ENCODE measurements at regions not wholly inside any gene's neighbourhood (a gene's known extent, or its start where the extent isn't known, plus 50 kb on each side); places are given as distances from the start of the nearest gene placed in this dataset.

DNA sequence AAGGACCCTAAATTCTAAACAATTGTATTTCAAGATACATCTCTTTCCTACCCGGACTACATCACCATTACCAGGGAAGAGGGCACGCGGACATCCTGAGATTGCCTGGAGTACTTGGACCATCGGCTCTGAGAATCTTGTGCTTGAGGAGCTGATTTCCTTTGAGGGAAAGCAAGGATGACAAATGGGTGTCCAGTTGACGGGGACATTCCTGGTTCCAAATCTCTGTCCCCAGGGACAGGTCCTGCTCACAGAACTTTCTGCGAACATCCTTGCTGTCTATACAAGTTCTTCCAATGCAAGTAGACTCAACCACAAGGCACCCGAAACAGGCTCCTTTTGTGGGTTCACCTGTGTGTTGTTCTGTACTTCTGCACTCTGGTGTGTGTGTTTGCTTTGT is 289.5 kb upstream of the MYT1L start:
- TF ChIP-seq, protein P1, sequence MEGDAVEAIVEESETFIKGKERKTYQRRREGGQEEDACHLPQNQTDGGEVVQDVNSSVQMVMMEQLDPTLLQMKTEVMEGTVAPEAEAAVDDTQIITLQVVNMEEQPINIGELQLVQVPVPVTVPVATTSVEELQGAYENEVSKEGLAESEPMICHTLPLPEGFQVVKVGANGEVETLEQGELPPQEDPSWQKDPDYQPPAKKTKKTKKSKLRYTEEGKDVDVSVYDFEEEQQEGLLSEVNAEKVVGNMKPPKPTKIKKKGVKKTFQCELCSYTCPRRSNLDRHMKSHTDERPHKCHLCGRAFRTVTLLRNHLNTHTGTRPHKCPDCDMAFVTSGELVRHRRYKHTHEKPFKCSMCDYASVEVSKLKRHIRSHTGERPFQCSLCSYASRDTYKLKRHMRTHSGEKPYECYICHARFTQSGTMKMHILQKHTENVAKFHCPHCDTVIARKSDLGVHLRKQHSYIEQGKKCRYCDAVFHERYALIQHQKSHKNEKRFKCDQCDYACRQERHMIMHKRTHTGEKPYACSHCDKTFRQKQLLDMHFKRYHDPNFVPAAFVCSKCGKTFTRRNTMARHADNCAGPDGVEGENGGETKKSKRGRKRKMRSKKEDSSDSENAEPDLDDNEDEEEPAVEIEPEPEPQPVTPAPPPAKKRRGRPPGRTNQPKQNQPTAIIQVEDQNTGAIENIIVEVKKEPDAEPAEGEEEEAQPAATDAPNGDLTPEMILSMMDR (IDR thresholded peaks at IDR 0.05), result no peak
- TF ChIP-seq POLR2A (IDR thresholded peaks at IDR 0.05) (no peak), EP300 (IDR thresholded peaks at IDR 0.05; ENCODE audit: low read depth) (no peak), POLR2AphosphoS5 (IDR thresholded peaks at IDR 0.05) (no peak)
- in situ Hi-C loops (cut with MboI; ENCODE audit: low pct_ligation_motif_present in 1 of 4, low pct_unique_long_range_greater_than_20kb in 1 of 4, low sequenced_read_pairs in 3 of 4), result no loop called here
- Histone ChIP-seq H3K4me1 (no peaks in the 10 kb centered on the region), H3K27ac (no peak overlapping the region), H3K27me3 (no peaks in the 10 kb centered on the region), H3K36me3 (no peaks in the 10 kb centered on the region), H3K4me3 (no peak overlapping the region), H3K9me3 (no peaks in the 10 kb centered on the region)
- DNase-seq, result no peak
- 60 to 63% methylated on average over 5 to 7 of the region's 7 CpGs for WGBS, 2 donors (ENCODE audit: low coverage in 1 of 2)
- intact Hi-C loops (cut with DNase I; ENCODE audit: low total_unique reads), result no loop called here

DNA sequence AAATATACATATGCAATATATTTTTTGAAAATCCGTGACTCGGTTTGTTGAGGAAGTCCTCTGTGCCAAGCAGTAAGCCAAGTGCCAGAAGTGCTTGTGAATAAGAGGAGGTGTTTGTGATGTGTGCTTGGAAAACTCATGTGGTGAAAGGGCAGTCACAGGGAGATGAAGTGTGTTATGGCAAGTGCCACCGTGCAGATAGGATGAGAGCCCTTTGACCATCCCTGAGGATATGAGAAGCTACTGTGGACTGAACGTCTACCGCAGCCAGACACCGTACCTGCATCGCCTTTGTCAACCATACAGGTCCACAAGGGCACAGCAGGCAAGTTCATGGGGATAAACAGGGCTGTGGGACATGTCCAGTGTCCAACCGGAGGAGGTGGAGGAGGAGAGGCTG is 288.9 kb upstream of the MYT1L start:
- no peak overlapping the region for H3K27ac ChIP-seq
- H3K4me1 ChIP-seq, result no peaks in the 10 kb centered on the region
- H3K36me3 ChIP-seq, result no peaks in the 10 kb centered on the region
- H3K9me3 ChIP-seq, result no peaks in the 10 kb centered on the region
- DNase-seq, result no peak
- intact Hi-C loops (cut with DNase I; ENCODE audit: low total_unique reads) (no loop called here), in situ Hi-C loops (cut with MboI; ENCODE audit: low pct_ligation_motif_present in 1 of 4, low pct_unique_long_range_greater_than_20kb in 1 of 4, low sequenced_read_pairs in 3 of 4) (no loop called here)
- no peak for TF ChIP-seq EP300 (IDR thresholded peaks at IDR 0.05; ENCODE audit: low read depth)
- TF ChIP-seq POLR2A (IDR thresholded peaks at IDR 0.05), result no peak
- TF ChIP-seq POLR2AphosphoS5 (IDR thresholded peaks at IDR 0.05), result no peak
- TF ChIP-seq, protein P1 (IDR thresholded peaks at IDR 0.05), result no peak
- WGBS, 2 donors (ENCODE audit: low coverage in 1 of 2), result 89 to 91% methylated on average over 8 of the region's 8 CpGs
- no peaks in the 10 kb centered on the region for H3K27me3 ChIP-seq
- no peak overlapping the region for H3K4me3 ChIP-seq

DNA sequence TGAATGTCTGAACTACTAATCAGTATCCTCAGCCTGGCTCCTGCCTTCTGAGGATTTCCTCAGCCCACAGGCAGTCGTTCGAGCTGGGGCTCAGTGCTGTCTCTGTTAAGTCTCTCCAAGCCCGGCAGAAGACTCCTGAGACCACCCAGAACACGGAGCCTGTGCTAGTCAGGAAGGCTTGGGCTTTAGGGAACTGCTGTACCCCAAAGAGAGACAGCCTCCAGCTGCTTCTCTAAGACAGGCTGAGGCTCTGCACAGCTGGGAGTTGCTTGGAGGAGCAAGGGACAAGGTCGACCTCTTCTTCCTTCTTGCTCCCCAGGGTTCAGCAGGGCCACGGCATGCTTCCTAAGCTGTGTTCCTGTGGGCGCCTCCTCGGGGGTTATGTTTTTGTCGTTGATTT is 283.4 kb upstream of the MYT1L start:
- Histone ChIP-seq H3K27me3 (no peaks in the 10 kb centered on the region), H3K4me1 (peaks cover 0 to 3% (median 0%) of the 10 kb centered on the region in 4 donors), H3K27ac (no peak overlapping the region), H3K4me3 (no peak overlapping the region), H3K36me3 (no peaks in the 10 kb centered on the region), H3K9me3 (no peaks in the 10 kb centered on the region)
- intact Hi-C loops (cut with DNase I; ENCODE audit: low total_unique reads), result no loop called here
- DNase-seq, result no peak
- in situ Hi-C loops (cut with MboI; ENCODE audit: low pct_ligation_motif_present in 1 of 4, low pct_unique_long_range_greater_than_20kb in 1 of 4, low sequenced_read_pairs in 3 of 4), result no loop called here
- TF ChIP-seq EP300 (IDR thresholded peaks at IDR 0.05; ENCODE audit: low read depth), result no peak
- WGBS, 2 donors (ENCODE audit: low coverage in 1 of 2), result 57% methylated on average over 9 of the region's 9 CpGs; no CpG with 5 or more reads in 1 of the 2 donors

DNA sequence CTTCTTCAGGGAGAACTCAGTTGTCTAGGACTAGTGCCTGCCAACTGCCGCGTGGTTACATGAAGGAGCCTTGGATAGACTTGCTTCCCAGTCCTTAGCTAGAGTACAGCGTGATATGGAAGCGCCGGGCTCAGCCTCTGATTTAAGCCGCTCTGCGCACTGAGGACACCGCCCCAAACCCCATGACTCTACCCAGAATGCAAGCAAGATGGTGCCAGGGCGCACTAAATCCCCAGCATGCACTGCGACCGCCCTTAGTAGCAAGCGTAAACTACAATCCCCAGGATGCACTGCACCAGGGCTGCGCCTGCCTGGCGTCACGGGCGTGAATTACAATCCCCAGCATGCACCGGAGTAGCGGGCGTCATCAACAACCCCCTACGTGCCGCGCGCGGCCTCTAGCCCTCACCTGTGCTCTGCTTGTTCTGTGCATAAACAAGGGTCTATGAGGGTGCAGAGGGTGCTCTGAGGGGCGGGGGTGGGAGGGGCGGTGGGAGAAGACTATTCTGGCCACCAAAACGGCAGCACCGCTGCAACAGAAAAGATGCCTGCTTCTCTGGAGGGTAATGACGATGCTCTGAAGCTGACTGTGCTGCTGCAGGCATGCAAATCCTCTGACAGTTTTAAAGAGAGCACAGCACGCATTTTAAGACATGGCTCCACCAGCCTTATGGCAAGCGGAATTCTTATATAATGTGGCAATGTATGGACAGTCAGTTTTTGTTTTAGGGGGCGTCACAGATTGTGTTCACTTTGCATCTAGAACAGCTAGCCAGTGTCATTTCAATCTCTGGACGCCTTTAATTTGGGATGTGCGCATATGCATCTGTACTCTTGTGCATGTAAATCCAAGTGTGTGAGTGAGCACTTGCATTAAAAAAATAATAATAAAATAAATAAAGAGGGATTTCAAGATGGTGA is 282.5 kb upstream of the MYT1L start:
- in situ Hi-C loops (cut with MboI; ENCODE audit: low pct_ligation_motif_present in 1 of 4, low pct_unique_long_range_greater_than_20kb in 1 of 4, low sequenced_read_pairs in 3 of 4), result no loop called here
- Histone ChIP-seq H3K27me3 (no peaks in the 10 kb centered on the region), H3K36me3 (no peaks in the 10 kb centered on the region), H3K9me3 (no peaks in the 10 kb centered on the region), H3K4me3 (peak overlapping the region; percentile 22 to 38 (median 30)), H3K4me1 (peaks cover 0 to 3% (median 0%) of the 10 kb centered on the region in 4 donors), H3K27ac (peak overlapping the region in 3 of 4 donors; percentile 41 to 71 (median 63))
- 34 to 48% methylated on average over 4 to 15 of the region's 34 CpGs for WGBS, 2 donors (ENCODE audit: low coverage in 1 of 2)
- DNase-seq, result peak; percentile 79
- no peak for TF ChIP-seq POLR2A (IDR thresholded peaks at IDR 0.05)
- peak in 1 of 3 donors; percentile 42 for TF ChIP-seq POLR2AphosphoS5 (IDR thresholded peaks at IDR 0.05)
- no peak for TF ChIP-seq EP300 (IDR thresholded peaks at IDR 0.05; ENCODE audit: low read depth)
- TF ChIP-seq, protein P1 (IDR thresholded peaks at IDR 0.05), result no peak
- intact Hi-C loops (cut with DNase I; ENCODE audit: low total_unique reads), result no loop called here
